H1 (cell line): ENCODE measurements at regions not wholly inside any gene's neighbourhood (a gene's known extent, or its start where the extent isn't known, plus 50 kb on each side); places are given as distances from the start of the nearest gene placed in this dataset.

Source experiments
- CTCF ChIA-PET: fragments of 300-600 bp; sonication (Branson Sonifier 250); formaldehyde crosslinking; loops from one replicate; lab custom pipeline; 2021; ENCODE audit not compliant: partially characterized antibody; lab: Charles Lee
- POLR2A ChIA-PET: fragments of 300-600 bp; sonication (Branson Sonifier 250); formaldehyde crosslinking; loops from one replicate; lab custom pipeline; 2021; ENCODE audit warnings: inconsistent platforms; ENCODE audit not compliant: partially characterized antibody; lab: Charles Lee
- DNase-seq, 2 experiments: peaks; one replicate each; pipeline versions ENCODE4 v3.0.0 to v3.0.0-alpha.2; 2010 to 2022; ENCODE audit warnings: low spot score in 2 of 2, low read depth in 1 of 2, mixed read lengths in 1 of 2
- FAIRE-seq: peaks from 2 replicates; lab custom pipeline; 2011; peaks lifted over from hg19 to GRCh38; lab: Jason Lieb, UNC
- H2AFZ ChIP-seq: 2 replicates; pipeline ENCODE4 v1.8.1; 2012; ENCODE audit warnings: low read length, inconsistent platforms
- H2AK5ac ChIP-seq: 2 replicates; pipeline ENCODE4 v1.6.1; 2013; ENCODE audit warnings: low read depth, low read length
- H2BK120ac ChIP-seq: replicated peaks from 2 replicates; pipeline ENCODE3; 2013; ENCODE audit warnings: low read depth, low read length, inconsistent platforms
- H2BK12ac ChIP-seq: 2 replicates; pipeline ENCODE4 v1.6.1; 2013; ENCODE audit warnings: low read depth, low read length
- H2BK15ac ChIP-seq: 2 replicates; pipeline ENCODE4 v1.6.1; 2013; ENCODE audit warnings: low read length
- H2BK20ac ChIP-seq: 2 replicates; pipeline ENCODE4 v1.6.1; 2013; ENCODE audit warnings: low read length
- H2BK5ac ChIP-seq: 2 replicates; pipeline ENCODE4 v1.6.1; 2013; ENCODE audit warnings: low read depth, low read length
- H3K14ac ChIP-seq: 2 replicates; pipeline ENCODE4 v1.6.1; 2013; ENCODE audit warnings: inconsistent platforms; ENCODE audit not compliant: insufficient read length
- H3K18ac ChIP-seq: 2 replicates; pipeline ENCODE4 v1.6.1; 2013; ENCODE audit warnings: low read length; ENCODE audit errors: extremely low read depth
- H3K23ac ChIP-seq: 2 replicates; pipeline ENCODE4 v1.6.1; 2013; ENCODE audit warnings: inconsistent platforms; ENCODE audit not compliant: insufficient read length
- H3K23me2 ChIP-seq: 2 replicates; pipeline ENCODE4 v1.6.1; 2013; ENCODE audit warnings: low read depth, low read length
- H3K27ac ChIP-seq: 2 replicates; pipeline ENCODE4 v1.6.1; 2011; ENCODE audit warnings: low read depth, low read length, inconsistent platforms
- H3K27me3 ChIP-seq, 4 experiments: replicated peaks in 1 of 4; 1 replicate in 1 of 4; 2 replicates in 3 of 4; pipeline versions ENCODE4 v1.6.1 to v1.8.1; 2011 to 2013; ENCODE audit warnings: low read length in 3 of 4, mild to moderate bottlenecking in 3 of 4, inconsistent platforms in 2 of 4, mixed read lengths in 2 of 4, moderate library complexity in 1 of 4; ENCODE audit not compliant: control insufficient read depth in 3 of 4, insufficient read depth in 3 of 4; ENCODE audit errors: extremely low read depth in 1 of 4
- H3K36me3 ChIP-seq, 4 experiments: 2 replicates each; pipeline versions ENCODE4 v1.6.1 to v1.8.1; 2011 to 2013; ENCODE audit warnings: mild to moderate bottlenecking in 4 of 4, low read length in 3 of 4, moderate library complexity in 2 of 4, control low read depth in 1 of 4, inconsistent platforms in 1 of 4; ENCODE audit not compliant: insufficient read depth in 4 of 4, control insufficient read depth in 2 of 4
- H3K4ac ChIP-seq: replicated peaks from 2 replicates; pipeline ENCODE3; 2013; ENCODE audit warnings: low read length, low read depth, mixed read lengths, inconsistent platforms; ENCODE audit not compliant: insufficient read length
- H3K4me1 ChIP-seq, 4 experiments: replicated peaks in 1 of 4; 1 replicate in 1 of 4; 2 replicates in 3 of 4; pipeline versions ENCODE4 v1.6.1 to v1.8.1; 2011 to 2013; ENCODE audit warnings: low read length in 3 of 4, inconsistent platforms in 2 of 4, mixed read lengths in 1 of 4; ENCODE audit not compliant: insufficient read depth in 4 of 4, control insufficient read depth in 3 of 4
- H3K4me2 ChIP-seq, 2 experiments: 2 replicates each; pipeline versions ENCODE4 v1.6.1 to v1.8.1; 2011 to 2013; ENCODE audit warnings: low read depth in 2 of 2, low read length in 2 of 2, control low read depth in 1 of 2, inconsistent platforms in 1 of 2, mild to moderate bottlenecking in 1 of 2; ENCODE audit not compliant: insufficient read depth in 1 of 2
- H3K4me3 ChIP-seq, 4 experiments: fragments of 200-600, 300-600 bp in 1 of 4; sonication (generic), shearing (Covaris generic), sonication (Bioruptor Twin) in 1 of 4; 2 replicates each; pipeline versions ENCODE4 v1.5.1 to v1.8.1; 2011 to 2016; ENCODE audit warnings: low read length in 4 of 4, low read depth in 3 of 4, control low read depth in 2 of 4, inconsistent platforms in 2 of 4, mild to moderate bottlenecking in 2 of 4, mixed read lengths in 1 of 4, moderate library complexity in 1 of 4; ENCODE audit not compliant: insufficient read depth in 2 of 4; ENCODE audit errors: extremely low read depth in 1 of 4
- H3K56ac ChIP-seq: replicated peaks from 2 replicates; pipeline ENCODE3; 2013; ENCODE audit warnings: low read depth, mild to moderate bottlenecking, mixed read lengths, low read length, inconsistent platforms; ENCODE audit not compliant: insufficient read length
- H3K79me1 ChIP-seq: 2 replicates; pipeline ENCODE4 v1.6.1; 2013; ENCODE audit warnings: low read depth, low read length, control low read depth
- H3K79me2 ChIP-seq, 2 experiments: 2 replicates each; pipeline versions ENCODE4 v1.6.1 to v1.8.1; 2012 to 2013; ENCODE audit warnings: low read length in 2 of 2, mild to moderate bottlenecking in 2 of 2, inconsistent platforms in 1 of 2; ENCODE audit not compliant: insufficient read depth in 2 of 2, control insufficient read depth in 1 of 2
- H3K9ac ChIP-seq, 4 experiments: replicated peaks in 1 of 4; 1 replicate in 1 of 4; 2 replicates in 3 of 4; pipeline versions ENCODE4 v1.6.1 to v1.8.1; 2011 to 2013; ENCODE audit warnings: low read depth in 3 of 4, low read length in 3 of 4, control low read depth in 2 of 4, mild to moderate bottlenecking in 2 of 4, moderate library complexity in 2 of 4, inconsistent platforms in 1 of 4; ENCODE audit errors: extremely low read depth in 1 of 4
- H3K9me3 ChIP-seq, 2 experiments: 2 replicates each; pipeline versions ENCODE4 v1.6.1 to v1.8.1; 2012 to 2013; ENCODE audit warnings: mild to moderate bottlenecking in 2 of 2, moderate library complexity in 2 of 2, control low read depth in 1 of 2, inconsistent platforms in 1 of 2, low read depth in 1 of 2, low read length in 1 of 2, mixed read lengths in 1 of 2; ENCODE audit not compliant: insufficient read depth in 2 of 2
- H4K20me1 ChIP-seq, 2 experiments: replicated peaks in 1 of 2; 2 replicates each; pipeline versions ENCODE3 to v1.8.1; 2011 to 2013; ENCODE audit warnings: inconsistent platforms in 2 of 2, low read length in 2 of 2, mild to moderate bottlenecking in 1 of 2; ENCODE audit not compliant: insufficient read depth in 2 of 2, control insufficient read depth in 1 of 2
- H4K5ac ChIP-seq: 2 replicates; pipeline ENCODE4 v1.6.1; 2013; ENCODE audit warnings: low read length, low read depth, mixed read lengths, inconsistent platforms; ENCODE audit not compliant: insufficient read length
- H4K8ac ChIP-seq: 2 replicates; pipeline ENCODE4 v1.8.0; 2013; ENCODE audit warnings: mild to moderate bottlenecking, moderate library complexity, low read length, inconsistent platforms; ENCODE audit not compliant: insufficient read depth; ENCODE audit errors: extremely low read depth
- H4K91ac ChIP-seq: replicated peaks from 2 replicates; pipeline ENCODE3; 2013; ENCODE audit warnings: low read length, mixed read lengths, inconsistent platforms; ENCODE audit not compliant: insufficient read length
- BCL11A ChIP-seq, 2 experiments: IDR thresholded peaks; one replicate each; pipeline ENCODE4 v1.6.1; 2011; ENCODE audit warnings: low read depth in 2 of 2, low read length in 2 of 2, mild to moderate bottlenecking in 2 of 2
- CBX5 ChIP-seq: fragments of 300-800, 300-1000 bp; sonication (generic); IDR thresholded peaks from 2 replicates; pipeline ENCODE4 v1.7.1; 2016; ENCODE audit warnings: antibody characterized with exemption, low read length, low read depth
- E2F6 ChIP-seq: IDR thresholded peaks from 2 replicates; pipeline ENCODE4 v1.6.1; 2012; ENCODE audit warnings: inconsistent platforms
- EGR1 ChIP-seq: IDR thresholded peaks from 2 replicates; pipeline ENCODE4 v1.6.1; 2011; ENCODE audit warnings: low read depth, low read length, borderline replicate concordance
- POU5F1 ChIP-seq: IDR thresholded peaks from 2 replicates; pipeline ENCODE4 v1.6.1; 2011; ENCODE audit warnings: low read depth, mild to moderate bottlenecking, low read length, moderate library complexity
- SP2 ChIP-seq: IDR thresholded peaks from 2 replicates; pipeline ENCODE4 v1.6.1; 2012; ENCODE audit warnings: mild to moderate bottlenecking, low read length, inconsistent platforms
- TBP ChIP-seq: IDR thresholded peaks from 2 replicates; pipeline ENCODE4 v1.6.1; 2011; ENCODE audit warnings: low read depth, low read length, improper control_type of control experiment
- WGBS, 2 experiments: shearing (Covaris generic) in 1 of 2; methylation state at CpG; one replicate each; pipeline versions ENCODE4 v1.1.6 to v1.1.7; 2013 to 2015; ENCODE audit warnings: low lambda C conversion rate in 2 of 2, mixed read lengths in 2 of 2, inconsistent platforms in 1 of 2, low coverage in 1 of 2, missing lambda C conversion rate in 1 of 2; ENCODE audit not compliant: insufficient replicate concordance in 2 of 2, insufficient coverage in 1 of 2, insufficient read length in 1 of 2; ENCODE audit errors: extremely low coverage in 1 of 2, missing lambda C conversion rate in 1 of 2; 5-methylcytosine and 5-hydroxymethylcytosine counted together

- no peaks in the 10 kb centered on the region for H3K4me1 ChIP-seq
- H3K4me2 ChIP-seq: no peak overlapping the region
- no peak overlapping the region for H2AFZ ChIP-seq
- H4K8ac ChIP-seq: no peak overlapping the region
- H3K27ac ChIP-seq: no peak overlapping the region
- TF ChIP-seq TBP (no peak), EGR1 (no peak), SP2 (no peak), E2F6 (no peak), POU5F1 (no peak), CBX5 (no peak), BCL11A (IDR thresholded peaks at IDR 0.05; ENCODE audit: low read depth in 2 of 2, low read length in 2 of 2) (no peak)
- H3K27me3 ChIP-seq: no peaks in the 10 kb centered on the region; a peak in 2 of 7 replicates
- no peak overlapping the region for H2AK5ac ChIP-seq
- 93% methylated on average over 5 of the region's 5 CpGs; no CpG with 5 or more reads in 1 of the 2 experiments for WGBS, 2 experiments
- no peak overlapping the region for H2BK20ac ChIP-seq
- H3K4me3 ChIP-seq: no peak overlapping the region
- no peaks in the 10 kb centered on the region for H3K36me3 ChIP-seq
- H3K18ac ChIP-seq: no peak overlapping the region
- H3K79me1 ChIP-seq: no peaks in the 10 kb centered on the region
- H2BK120ac ChIP-seq: no peak overlapping the region
- no peaks in the 10 kb centered on the region for H3K9me3 ChIP-seq
- no peaks in the 10 kb centered on the region for H3K79me2 ChIP-seq
- ChIA-PET POLR2A (no interaction called here), CTCF (interaction anchor here (0.7 to 3.3 kb wide), 5 partner anchors 11 to 79 kb away, joined by 3 to 21 read pairs (median 4); no protein-coding TSS in a partner anchor)
- H4K5ac ChIP-seq: no peak overlapping the region
- no peaks in the 10 kb centered on the region; the same call in 1 of the 2 replicates for H3K23me2 ChIP-seq
- no peak overlapping the region for H2BK5ac ChIP-seq
- no peak overlapping the region for H3K9ac ChIP-seq
- H4K20me1 ChIP-seq: no peaks in the 10 kb centered on the region
- H4K91ac ChIP-seq: no peak overlapping the region
- no peak overlapping the region for H2BK12ac ChIP-seq
- no peak for FAIRE-seq
- DNase-seq: no peak
- no peak overlapping the region for H3K4ac ChIP-seq
- no peak overlapping the region for H3K23ac ChIP-seq
- H2BK15ac ChIP-seq: no peak overlapping the region
- H3K14ac ChIP-seq: no peak overlapping the region
- H3K56ac ChIP-seq: no peak overlapping the region
These were observed 80.6 kb upstream of the TRABD2B start for GRCh38 chr1:48077795-48078222.
